Osteocyte (in vitro differentiated cells): ENCODE measurements at regions not wholly inside any gene's neighbourhood (a gene's known extent, or its start where the extent isn't known, plus 50 kb on each side); places are given as distances from the start of the nearest gene placed in this dataset.

ENCODE experiments used
- DNase-seq: peaks from one replicate; pipeline ENCODE4 v3.0.0; 2021; ENCODE audit warnings: mixed read lengths; ENCODE audit not compliant: unreplicated experiment; ENCODE audit errors: extremely low spot score
- H3K27ac Mint-ChIP-seq: one replicate; pipeline ENCODE4 v1.8.0; 2021; ENCODE audit warnings: mild to moderate bottlenecking, mixed read lengths; ENCODE audit not compliant: unreplicated experiment
- H3K27me3 Mint-ChIP-seq: one replicate; pipeline ENCODE4 v1.8.0; 2021; ENCODE audit warnings: mixed read lengths; ENCODE audit not compliant: unreplicated experiment
- H3K36me3 Mint-ChIP-seq: one replicate; pipeline ENCODE4 v1.8.0; 2021; ENCODE audit warnings: mixed read lengths; ENCODE audit not compliant: unreplicated experiment
- H3K4me1 Mint-ChIP-seq: one replicate; pipeline ENCODE4 v1.8.0; 2021; ENCODE audit warnings: mixed read lengths; ENCODE audit not compliant: unreplicated experiment
- H3K4me3 Mint-ChIP-seq: one replicate; pipeline ENCODE4 v1.8.0; 2021; ENCODE audit warnings: mild to moderate bottlenecking, moderate library complexity, mixed read lengths; ENCODE audit not compliant: unreplicated experiment
- H3K9me3 Mint-ChIP-seq: one replicate; pipeline ENCODE4 v1.8.0; 2021; ENCODE audit warnings: mixed read lengths; ENCODE audit not compliant: unreplicated experiment
- TF ChIP-seq, protein P1 (sequence below): fragments of 200-600 bp; sonication (generic); IDR thresholded peaks from 2 replicates; pipeline ENCODE4 v1.5.0; 2021; ENCODE audit warnings: antibody characterized with exemption, mild to moderate bottlenecking, moderate library complexity

DNA sequence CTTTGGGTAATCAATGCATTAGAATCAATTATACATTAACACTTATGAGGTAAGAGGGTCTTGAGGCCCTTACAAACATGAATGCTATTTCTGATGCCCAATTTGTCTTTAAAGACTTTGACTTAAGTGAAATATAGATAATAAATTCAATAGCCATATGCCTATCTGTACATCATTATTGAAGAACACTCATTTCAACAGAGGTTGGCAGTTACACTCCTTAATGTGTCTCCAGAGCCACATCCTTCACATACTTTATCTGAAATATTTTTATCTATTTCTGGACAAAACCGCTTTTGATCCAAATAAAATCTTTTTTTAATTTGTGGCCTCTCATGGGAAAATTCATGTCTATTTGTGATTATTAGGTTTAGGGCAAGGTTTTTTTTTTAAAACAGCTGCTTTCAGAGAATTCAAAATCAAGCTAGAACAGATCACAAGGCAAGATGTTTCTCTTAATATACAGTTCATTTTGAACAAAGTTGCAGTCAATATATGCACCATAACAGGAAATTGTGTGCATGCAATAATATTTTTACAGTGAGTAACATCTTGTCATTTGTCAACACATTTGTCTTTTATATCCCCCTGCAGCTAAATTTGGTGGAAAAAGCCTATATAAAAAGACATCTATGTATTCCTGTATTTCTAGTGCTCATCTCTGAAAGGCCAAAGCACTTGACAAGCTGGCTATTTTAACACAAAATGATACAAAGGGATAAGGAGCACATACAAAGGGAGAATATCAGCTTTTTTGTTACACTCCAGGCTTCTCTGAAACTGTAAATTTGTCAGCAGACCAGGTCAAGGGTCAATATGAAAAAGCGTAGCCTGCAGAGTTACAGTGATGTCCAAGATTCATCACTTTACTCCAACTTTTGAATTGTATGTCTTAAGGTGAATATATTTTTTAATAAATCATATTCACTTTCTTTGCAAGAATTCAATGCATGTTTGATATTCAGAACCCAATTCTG is 146.2 kb upstream of the DPH6 start:
- no peak for DNase-seq
- H3K4me3 Mint-ChIP-seq = no peak overlapping the region
- H3K27ac Mint-ChIP-seq = peak overlapping the region; percentile 95
- peaks cover 3% of the 10 kb centered on the region for H3K9me3 Mint-ChIP-seq
- TF ChIP-seq, protein P1, sequence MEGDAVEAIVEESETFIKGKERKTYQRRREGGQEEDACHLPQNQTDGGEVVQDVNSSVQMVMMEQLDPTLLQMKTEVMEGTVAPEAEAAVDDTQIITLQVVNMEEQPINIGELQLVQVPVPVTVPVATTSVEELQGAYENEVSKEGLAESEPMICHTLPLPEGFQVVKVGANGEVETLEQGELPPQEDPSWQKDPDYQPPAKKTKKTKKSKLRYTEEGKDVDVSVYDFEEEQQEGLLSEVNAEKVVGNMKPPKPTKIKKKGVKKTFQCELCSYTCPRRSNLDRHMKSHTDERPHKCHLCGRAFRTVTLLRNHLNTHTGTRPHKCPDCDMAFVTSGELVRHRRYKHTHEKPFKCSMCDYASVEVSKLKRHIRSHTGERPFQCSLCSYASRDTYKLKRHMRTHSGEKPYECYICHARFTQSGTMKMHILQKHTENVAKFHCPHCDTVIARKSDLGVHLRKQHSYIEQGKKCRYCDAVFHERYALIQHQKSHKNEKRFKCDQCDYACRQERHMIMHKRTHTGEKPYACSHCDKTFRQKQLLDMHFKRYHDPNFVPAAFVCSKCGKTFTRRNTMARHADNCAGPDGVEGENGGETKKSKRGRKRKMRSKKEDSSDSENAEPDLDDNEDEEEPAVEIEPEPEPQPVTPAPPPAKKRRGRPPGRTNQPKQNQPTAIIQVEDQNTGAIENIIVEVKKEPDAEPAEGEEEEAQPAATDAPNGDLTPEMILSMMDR = no peak
- H3K4me1 Mint-ChIP-seq = peaks cover 55% of the 10 kb centered on the region
- H3K27me3 Mint-ChIP-seq = no peaks in the 10 kb centered on the region
- peaks cover 2% of the 10 kb centered on the region for H3K36me3 Mint-ChIP-seq

DNA sequence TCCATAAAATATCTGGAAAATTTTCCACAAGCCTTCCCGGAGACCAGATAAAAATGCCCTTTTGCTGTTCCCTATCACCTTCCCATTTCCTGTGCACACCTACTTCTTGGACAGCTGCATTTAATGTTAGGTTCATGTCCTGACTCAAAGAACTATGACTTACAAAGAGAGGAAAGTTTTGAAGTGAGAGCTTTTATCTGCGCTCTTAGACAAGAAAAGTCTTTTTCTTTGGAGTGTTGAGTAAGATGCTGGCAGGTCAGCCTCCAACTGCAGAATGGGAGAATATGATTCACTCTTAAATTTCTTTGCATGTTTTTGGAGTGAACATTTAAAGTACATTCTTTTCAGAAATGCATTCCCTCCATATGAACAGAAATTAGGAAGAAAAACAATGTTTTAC is 147.3 kb upstream of the DPH6 start:
- Mint-ChIP-seq H3K4me1 (peaks cover 66% of the 10 kb centered on the region), H3K36me3 (peaks cover 2% of the 10 kb centered on the region), H3K4me3 (no peak overlapping the region), H3K27me3 (no peaks in the 10 kb centered on the region), H3K9me3 (peaks cover 3% of the 10 kb centered on the region), H3K27ac (peak overlapping the region; percentile 95)
- no peak for DNase-seq
- TF ChIP-seq, protein P1 = no peak

DNA sequence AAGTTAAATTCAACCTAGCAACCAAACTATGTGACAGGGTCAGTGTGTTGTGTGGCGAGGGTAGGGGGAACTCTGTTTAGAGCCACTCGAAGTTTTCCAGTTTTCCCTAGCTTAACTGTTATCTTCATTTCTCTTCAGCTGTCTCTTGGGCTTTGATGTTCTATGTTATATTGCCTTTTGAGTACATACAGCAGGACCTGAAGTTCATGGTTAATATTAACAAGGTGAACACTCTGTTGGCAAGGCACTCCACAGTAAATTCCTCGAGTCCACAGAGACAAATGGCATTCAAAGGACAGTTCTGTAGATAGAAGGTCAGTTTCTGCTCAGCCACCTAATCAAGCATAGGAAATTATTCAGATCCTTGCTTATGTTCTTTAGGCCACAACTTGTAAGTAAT is 147.9 kb upstream of the DPH6 start:
- peaks cover 71% of the 10 kb centered on the region for H3K4me1 Mint-ChIP-seq
- peak overlapping the region; percentile 95 for H3K27ac Mint-ChIP-seq
- peaks cover 3% of the 10 kb centered on the region for H3K9me3 Mint-ChIP-seq
- H3K4me3 Mint-ChIP-seq = no peak overlapping the region
- H3K36me3 Mint-ChIP-seq = peaks cover 2% of the 10 kb centered on the region
- no peaks in the 10 kb centered on the region for H3K27me3 Mint-ChIP-seq
- DNase-seq = no peak
- TF ChIP-seq, protein P1 = no peak

DNA sequence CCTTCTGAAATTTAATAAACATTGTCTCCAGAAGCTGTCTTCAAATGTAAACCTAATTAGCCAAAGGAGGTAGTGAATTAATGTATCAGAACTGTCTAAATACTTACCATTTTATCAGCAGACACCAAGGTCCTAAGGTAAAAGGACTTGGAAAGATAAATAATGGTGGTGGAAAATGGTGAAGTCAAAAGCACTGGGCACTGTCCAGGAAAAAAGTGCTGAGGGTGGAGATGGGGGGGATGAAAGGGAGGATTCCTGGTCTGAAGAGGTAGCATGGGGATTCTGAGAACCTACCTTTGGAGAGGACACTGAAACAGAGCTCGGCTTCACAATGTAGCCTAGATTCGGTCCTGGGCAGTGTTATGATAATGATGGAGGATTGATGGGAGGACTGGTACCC is 149.0 kb upstream of the DPH6 start:
- H3K27ac Mint-ChIP-seq = no peak overlapping the region
- peaks cover 4% of the 10 kb centered on the region for H3K36me3 Mint-ChIP-seq
- no peak for DNase-seq
- H3K4me1 Mint-ChIP-seq = peaks cover 66% of the 10 kb centered on the region
- H3K27me3 Mint-ChIP-seq = no peaks in the 10 kb centered on the region
- H3K4me3 Mint-ChIP-seq = no peak overlapping the region
- peaks cover 11% of the 10 kb centered on the region for H3K9me3 Mint-ChIP-seq
- TF ChIP-seq, protein P1 = no peak

DNA sequence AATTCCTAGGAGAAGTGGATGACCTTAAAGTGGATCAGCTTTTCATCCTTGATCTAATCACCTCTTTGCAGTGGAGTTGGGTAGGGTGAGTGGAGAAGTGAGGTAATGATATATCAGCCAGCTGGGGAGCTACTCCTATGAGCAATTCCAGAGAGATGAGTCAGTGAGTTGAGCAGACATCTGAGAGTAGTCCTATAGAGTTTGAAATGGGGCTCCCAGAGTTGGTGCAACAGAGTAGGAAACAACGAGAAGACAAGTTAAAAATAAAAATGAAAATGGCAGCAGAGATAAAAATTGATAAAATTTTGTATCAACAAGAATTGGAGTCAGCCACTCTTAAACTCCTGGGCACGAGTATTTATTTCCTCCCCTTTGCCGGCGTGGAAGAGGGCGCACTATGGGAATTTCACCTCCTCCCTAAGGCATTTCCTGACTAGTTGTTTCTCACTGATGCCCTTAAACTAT is 150.8 kb upstream of the DPH6 start:
- Mint-ChIP-seq H3K9me3 (peaks cover 11% of the 10 kb centered on the region), H3K27me3 (no peaks in the 10 kb centered on the region), H3K36me3 (peaks cover 4% of the 10 kb centered on the region), H3K4me1 (peaks cover 49% of the 10 kb centered on the region), H3K4me3 (no peak overlapping the region), H3K27ac (peak overlapping the region; percentile 69)
- TF ChIP-seq, protein P1 = no peak
- no peak for DNase-seq
